ENCODE measurements at regions not wholly inside any gene's neighbourhood (a gene's known extent, or its start where the extent isn't known, plus 50 kb on each side); places are given as distances from the start of the nearest gene placed in this dataset.

DNA sequence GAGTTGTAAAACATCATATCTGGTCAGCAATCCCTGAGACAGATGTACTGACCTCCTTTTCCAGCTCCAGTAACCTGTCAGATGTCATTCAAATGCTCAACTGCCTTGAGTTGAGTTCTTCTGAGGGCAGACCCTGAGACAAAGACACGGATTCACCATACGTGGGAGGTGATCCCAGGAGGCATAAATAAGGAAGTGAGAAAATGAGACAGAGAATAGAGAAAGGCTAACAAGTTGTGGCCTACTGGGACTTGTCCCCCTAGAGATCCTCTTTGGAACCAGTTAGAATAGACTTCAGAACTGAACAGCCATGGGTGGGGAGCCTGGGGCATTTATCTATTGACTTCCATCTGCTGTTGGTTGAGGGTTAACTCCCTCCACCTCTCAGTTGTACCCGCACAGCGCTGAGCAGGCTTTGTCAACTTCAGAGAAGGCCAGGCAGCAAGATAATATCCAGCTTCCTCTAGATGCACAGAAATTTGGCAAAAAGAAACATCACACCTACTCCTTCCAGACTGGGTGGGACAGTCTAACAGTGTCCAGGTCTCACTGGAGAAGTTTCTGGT lies 123.0 kb upstream of the DYNLRB2 start:
- TF ChIP-seq POLR2A (IDR thresholded peaks at IDR 0.05): no peak
- TF ChIP-seq, protein P1, sequence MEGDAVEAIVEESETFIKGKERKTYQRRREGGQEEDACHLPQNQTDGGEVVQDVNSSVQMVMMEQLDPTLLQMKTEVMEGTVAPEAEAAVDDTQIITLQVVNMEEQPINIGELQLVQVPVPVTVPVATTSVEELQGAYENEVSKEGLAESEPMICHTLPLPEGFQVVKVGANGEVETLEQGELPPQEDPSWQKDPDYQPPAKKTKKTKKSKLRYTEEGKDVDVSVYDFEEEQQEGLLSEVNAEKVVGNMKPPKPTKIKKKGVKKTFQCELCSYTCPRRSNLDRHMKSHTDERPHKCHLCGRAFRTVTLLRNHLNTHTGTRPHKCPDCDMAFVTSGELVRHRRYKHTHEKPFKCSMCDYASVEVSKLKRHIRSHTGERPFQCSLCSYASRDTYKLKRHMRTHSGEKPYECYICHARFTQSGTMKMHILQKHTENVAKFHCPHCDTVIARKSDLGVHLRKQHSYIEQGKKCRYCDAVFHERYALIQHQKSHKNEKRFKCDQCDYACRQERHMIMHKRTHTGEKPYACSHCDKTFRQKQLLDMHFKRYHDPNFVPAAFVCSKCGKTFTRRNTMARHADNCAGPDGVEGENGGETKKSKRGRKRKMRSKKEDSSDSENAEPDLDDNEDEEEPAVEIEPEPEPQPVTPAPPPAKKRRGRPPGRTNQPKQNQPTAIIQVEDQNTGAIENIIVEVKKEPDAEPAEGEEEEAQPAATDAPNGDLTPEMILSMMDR (IDR thresholded peaks at IDR 0.05): no peak
- TF ChIP-seq POLR2AphosphoS5 (IDR thresholded peaks at IDR 0.05): no peak
- no peak for TF ChIP-seq EP300 (IDR thresholded peaks at IDR 0.05)
